K562 (cell line): ENCODE measurements at regions not wholly inside any gene's neighbourhood (a gene's known extent, or its start where the extent isn't known, plus 50 kb on each side); places are given as distances from the start of the nearest gene placed in this dataset.

ENCODE experiments used
- ADNP ChIP-seq: fragments of 200-800 bp; sonication (Bioruptor generic); IDR thresholded peaks from 2 replicates; pipeline ENCODE4 v1.6.1; 2016; ENCODE audit warnings: missing genetic modification characterization, missing compliant biosample characterization
- ATF1 ChIP-seq, 2 experiments: fragments of 450-650 bp in 1 of 2; IDR thresholded peaks; 2 replicates each; pipeline ENCODE4 v1.6.1; 2016; ENCODE audit warnings: missing compliant biosample characterization in 1 of 2, missing genetic modification characterization in 1 of 2
- CEBPG ChIP-seq, 3 experiments: fragments of 200-800 bp in 1 of 3; sonication (Bioruptor generic) in 1 of 3; sonication (generic) in 1 of 3; formaldehyde crosslinking in 1 of 3; IDR thresholded peaks in 2 of 3; conservative IDR thresholded peaks in 1 of 3; 2 replicates each; pipeline versions ENCODE4 v1.6.1 to v1.8.0; 2016 to 2022; ENCODE audit warnings: missing compliant biosample characterization in 2 of 3, missing genetic modification characterization in 2 of 3, mild to moderate bottlenecking in 1 of 3, missing genetic modification reagents in 1 of 3
- FOXK2 ChIP-seq, 2 experiments: fragments of 450-650 bp; IDR thresholded peaks in 1 of 2; conservative IDR thresholded peaks in 1 of 2; 2 replicates each; pipeline ENCODE4 v1.6.1; 2016; ENCODE audit warnings: low read depth in 2 of 2, mild to moderate bottlenecking in 1 of 2
- MTA3 ChIP-seq: fragments of 450-650 bp; formaldehyde crosslinking; IDR thresholded peaks from 2 replicates; pipeline ENCODE4 v1.6.1; 2017; ENCODE audit warnings: mild to moderate bottlenecking, borderline replicate concordance
- TBL1XR1 ChIP-seq, 2 experiments: IDR thresholded peaks; 2 replicates each; pipeline ENCODE4 v1.6.1; 2012; ENCODE audit warnings: improper control_type of control experiment in 2 of 2, low read length in 2 of 2, mild to moderate bottlenecking in 1 of 2
- ZNF12 ChIP-seq: sonication (generic); formaldehyde crosslinking; IDR thresholded peaks from 2 replicates; pipeline ENCODE4 v1.4.0; 2020; ENCODE audit warnings: mild to moderate bottlenecking, missing genetic modification reagents
- TF ChIP-seq, protein P1 (sequence below): sonication (generic); IDR thresholded peaks from 2 replicates; pipeline ENCODE4 v1.6.1; 2016

DNA sequence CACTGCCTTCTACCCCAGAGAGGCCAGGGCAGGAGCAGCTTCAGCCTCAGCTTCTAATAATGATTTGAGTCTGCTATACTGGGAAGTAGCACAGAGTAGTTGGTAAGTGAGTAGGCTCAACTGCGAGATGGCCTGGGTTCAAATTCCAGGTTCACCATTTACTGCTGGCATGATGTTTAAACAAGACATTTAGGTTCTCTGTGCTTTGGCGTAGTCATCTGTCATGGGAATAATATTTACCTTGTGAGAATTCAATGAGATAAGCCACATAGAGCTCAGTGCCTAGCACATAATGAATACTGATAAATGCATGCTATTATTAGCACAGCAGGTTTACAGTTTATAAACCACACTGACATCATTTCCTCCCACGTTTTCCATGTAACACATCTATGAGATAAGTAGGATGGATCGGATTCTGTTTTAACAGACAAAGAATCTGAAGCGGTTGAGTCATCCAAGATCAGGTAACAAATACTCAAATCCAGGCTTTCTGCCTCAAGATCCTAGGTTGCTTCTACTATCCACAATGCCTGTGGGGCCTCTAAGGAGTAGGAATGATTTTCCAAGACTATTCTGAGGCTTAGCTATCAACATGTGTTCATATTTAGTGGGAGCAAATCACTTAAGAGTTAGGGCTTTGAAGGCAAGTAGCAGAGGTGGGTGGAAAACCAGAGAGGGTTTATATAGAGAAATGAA lies 72.9 kb upstream of the DTNBP1 start (continued):
- TF ChIP-seq ZNF12 (0 out of 2 replicates have a peak, but pooled peaks have one; percentile 50), ATF1 (CRISPR knock-in tag; IDR thresholded peaks at IDR 0.05) (no peak), ATF1 (tag; IDR thresholded peaks at IDR 0.05) (peak; percentile 71), FOXK2 (conservative IDR thresholded peaks at IDR 0.05 in 1 of 2, IDR thresholded peaks at IDR 0.05 in 1 of 2; ENCODE audit: low read depth in 2 of 2) (0 out of 4 replicates have a peak, but pooled peaks of 1 of the 2 experiments have one; percentile 29), MTA3 (peak; percentile 63), ADNP (tag) (peak; percentile 40; the same call in 1 of the 2 replicates), TBL1XR1 (IDR thresholded peaks at IDR 0.05; ENCODE audit: low read length in 2 of 2) (peak in 1 of 2 experiments; percentile 95; a peak in 2 of 4 replicates), CEBPG (CRISPR knock-in tag; IDR thresholded peaks at IDR 0.05) (peak; percentile 74), CEBPG (tag; conservative IDR thresholded peaks at IDR 0.05 in 1 of 2, IDR thresholded peaks at IDR 0.05 in 1 of 2) (peak in 1 of 2 experiments; percentile 76; a peak in 1 of 4 replicates)
- TF ChIP-seq, protein P1, sequence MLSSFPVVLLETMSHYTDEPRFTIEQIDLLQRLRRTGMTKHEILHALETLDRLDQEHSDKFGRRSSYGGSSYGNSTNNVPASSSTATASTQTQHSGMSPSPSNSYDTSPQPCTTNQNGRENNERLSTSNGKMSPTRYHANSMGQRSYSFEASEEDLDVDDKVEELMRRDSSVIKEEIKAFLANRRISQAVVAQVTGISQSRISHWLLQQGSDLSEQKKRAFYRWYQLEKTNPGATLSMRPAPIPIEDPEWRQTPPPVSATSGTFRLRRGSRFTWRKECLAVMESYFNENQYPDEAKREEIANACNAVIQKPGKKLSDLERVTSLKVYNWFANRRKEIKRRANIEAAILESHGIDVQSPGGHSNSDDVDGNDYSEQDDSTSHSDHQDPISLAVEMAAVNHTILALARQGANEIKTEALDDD, result peak; percentile 59; the same call in 1 of the 2 replicates
